CD1c-positive myeloid dendritic cell (primary cell): ENCODE measurements at regions not wholly inside any gene's neighbourhood (a gene's known extent, or its start where the extent isn't known, plus 50 kb on each side); places are given as distances from the start of the nearest gene placed in this dataset.

Source experiments
- DNase-seq: peaks from one replicate; pipeline ENCODE4 v3.0.0-alpha.2; 2016; ENCODE audit errors: extremely low spot score

DNA sequence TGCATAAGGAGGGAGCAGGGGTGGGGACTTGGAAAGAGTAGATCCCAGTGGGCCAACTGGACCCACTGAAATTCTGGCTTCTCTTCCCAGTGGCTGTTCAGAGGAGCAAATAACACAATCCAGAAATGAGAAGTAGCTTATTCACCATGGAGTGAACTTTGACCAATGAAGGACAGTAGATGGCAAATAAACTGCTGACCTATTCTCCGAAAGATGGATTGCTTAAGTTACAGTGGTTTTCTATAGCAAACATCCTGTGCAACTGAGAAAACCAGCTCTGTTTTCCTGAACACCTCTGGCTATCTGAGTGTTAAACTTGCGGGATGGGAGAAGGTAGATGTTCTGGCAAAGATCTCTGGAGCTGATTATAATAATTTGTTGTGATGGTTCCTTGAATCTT, 325.1 kb downstream of the SPATA31D1 start:
- DNase-seq, result no peak

DNA sequence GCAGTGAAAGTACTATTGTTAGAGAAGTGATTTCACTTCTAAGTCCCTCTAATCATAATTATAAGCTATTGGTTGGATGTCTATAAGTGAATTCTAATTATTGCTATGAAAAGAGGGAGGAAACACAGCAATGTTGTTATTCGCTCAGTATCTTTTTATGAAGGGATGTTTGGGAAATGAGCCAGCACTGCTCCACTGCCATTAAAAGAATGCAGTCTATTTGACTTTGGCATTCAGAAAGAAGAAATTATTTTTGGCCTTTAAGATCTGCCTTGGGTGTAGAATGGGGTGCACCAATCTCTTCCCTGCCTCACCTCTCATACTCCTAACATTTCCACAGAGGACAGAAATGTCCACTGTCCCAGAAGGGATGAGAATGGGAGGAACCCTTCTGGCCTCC, 332.0 kb downstream of the SPATA31D1 start:
- DNase-seq, result no peak

DNA sequence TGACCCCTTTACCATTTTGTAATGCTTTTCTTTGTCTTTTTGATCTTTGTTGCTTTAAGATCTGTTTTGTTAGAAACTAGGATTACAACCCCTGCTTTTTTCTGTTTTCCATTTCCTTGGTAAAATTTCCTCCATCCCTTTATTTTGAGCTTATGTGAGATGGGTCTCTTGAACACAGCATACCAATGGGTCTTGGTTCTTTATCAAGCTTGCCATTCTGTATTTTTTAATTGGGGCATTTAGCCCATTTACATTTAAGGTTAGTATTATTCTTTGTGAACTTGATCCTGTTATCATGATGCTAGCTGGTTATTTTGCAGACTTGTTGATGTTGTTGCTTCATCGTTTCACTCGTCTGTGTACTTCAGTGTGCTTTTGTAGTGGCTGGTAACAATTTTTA, 337.3 kb downstream of the SPATA31D1 start:
- no peak for DNase-seq

DNA sequence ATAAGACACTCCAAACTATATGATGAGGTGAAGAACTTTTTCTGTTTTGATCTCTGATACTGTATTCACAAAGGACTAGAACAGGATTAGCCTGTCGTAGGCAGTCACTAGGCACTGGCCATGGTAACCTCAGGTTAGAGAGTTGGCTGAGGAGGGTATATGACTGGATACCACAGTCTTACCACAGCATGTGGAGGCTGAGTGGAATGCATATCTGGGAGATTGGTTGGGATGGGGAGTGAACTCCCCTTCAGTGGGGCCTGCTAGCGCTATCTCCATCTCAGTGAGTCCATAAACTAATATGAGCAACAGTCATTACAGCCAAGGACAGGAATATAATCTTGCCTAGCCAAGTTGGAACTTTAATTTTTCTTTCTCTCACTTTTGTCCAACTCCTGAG, 339.1 kb downstream of the SPATA31D1 start:
- no peak for DNase-seq

DNA sequence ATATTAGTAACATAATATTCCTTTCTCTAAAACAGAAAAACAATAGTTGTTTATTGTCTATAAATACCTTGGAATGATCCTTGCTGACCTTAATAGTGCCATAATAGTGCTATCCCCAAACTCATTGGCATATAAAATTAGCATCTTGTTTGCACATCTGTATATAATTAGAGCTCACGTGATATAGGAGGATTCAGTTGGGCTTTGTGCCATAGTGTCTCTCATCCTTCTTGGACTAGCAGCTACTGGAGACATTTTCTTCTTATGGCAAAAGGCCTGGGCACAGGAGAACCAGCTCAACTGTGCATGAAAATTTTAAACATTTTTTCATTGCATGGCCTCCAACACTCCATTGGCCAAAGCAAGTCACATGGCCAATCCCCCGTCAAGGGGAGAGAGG, 342.5 kb downstream of the SPATA31D1 start:
- no peak for DNase-seq

DNA sequence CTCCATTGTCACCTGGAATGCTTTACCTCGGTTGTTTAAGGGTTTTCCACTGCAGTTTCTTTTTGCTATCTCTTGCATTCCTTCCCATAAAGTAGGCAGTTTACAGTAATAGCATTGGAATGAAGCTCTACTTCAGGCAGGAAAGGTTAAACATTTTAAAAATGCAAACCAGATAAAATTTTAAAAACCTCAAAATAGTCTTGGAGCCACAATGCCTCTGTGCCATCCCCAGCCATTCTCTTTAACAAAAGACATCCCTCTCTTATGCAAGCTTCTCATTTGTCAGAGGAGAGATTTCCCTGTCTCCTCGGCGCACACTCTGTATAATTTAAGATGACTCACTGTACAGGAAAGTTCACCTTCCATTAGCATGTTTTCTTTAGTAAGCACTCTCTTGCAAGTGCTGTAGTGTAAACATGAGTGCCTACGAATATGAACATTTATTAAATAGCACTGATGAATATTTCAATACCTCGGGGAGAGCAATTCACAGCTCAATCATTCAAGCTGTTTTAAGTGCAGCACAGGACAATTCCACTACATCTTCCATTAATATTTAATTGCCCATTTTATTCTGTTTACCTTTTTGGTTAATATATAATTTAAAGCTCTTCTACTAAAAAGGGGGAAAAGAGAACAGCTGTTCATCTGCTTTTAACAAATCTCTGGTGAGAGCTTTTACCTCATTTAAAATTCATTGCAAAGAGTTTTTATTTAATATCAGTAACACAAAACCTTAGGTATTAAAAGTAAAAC, 343.6 kb downstream of the SPATA31D1 start:
- DNase-seq, result no peak

DNA sequence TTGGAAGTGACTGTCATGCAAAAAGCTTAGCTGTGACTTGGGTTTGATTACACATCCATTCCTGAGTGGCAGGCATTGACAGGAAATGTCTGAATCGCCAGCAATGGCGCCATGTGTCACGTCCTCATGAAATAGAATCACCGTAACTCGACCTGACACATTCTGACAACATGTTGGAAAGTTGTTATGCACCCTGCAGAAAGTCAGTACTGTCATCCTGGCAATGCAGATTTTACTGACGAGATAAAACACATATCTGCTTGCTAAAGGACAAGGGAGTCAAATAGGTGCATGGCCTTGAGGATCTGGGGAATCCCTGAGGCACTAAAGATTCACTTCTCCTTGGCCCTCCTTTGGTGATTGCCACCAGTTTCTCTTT, 344.2 kb downstream of the SPATA31D1 start:
- no peak for DNase-seq

DNA sequence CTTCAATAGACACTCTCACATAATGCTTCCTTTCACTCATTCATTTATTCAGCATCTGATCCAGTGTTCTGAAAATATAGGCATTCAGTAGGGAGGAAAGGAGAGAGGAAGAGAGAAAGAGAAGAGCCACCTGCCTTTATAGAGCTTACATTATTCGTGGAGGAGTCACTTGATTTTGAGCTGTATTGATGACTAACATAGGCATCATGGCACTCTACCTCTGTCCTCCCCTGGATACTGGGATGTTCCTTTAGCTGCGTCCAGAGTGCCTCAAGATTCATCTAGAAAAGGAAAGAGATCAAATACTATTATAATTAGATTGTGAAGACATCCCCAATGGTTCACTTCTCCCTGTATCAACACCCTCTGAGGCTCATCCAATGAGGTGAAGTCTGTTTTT, 345.1 kb downstream of the SPATA31D1 start:
- DNase-seq, result no peak

DNA sequence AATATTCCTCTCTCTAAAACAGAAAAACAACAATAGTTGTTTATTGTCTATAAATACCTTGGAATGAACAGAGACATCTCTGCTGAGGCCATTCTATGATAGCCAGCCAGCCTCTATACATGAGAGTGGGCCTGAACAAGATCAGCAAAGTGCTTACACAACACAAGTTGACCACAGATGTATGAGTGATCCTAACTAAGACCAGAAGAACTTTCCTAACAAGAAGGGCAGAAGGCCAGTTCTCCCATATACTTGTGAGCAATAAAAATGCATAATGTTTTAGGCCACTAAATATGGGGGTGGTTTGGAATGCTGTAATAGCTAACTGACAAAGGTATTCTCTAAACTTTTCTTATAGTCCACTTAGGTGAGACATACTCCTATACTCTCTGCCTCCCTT, 345.7 kb downstream of the SPATA31D1 start:
- no peak for DNase-seq

DNA sequence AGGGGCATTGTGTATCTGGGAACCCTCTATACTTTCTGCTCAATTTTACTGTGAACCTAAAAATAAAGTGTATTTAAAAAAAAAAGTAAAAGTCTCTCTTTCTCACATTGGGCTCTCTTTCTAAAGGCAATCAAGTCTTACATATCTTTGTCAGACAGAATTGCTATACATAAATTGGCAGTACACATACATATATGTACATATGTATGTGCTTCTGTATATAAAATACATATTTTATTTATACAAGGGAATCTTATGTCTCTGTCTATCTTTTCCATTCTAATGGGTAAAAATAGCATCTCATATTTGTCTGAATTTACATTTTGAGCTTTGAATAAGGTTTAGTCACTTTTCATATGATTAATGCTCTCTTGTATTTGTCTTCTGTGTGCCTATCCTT, 348.8 kb downstream of the SPATA31D1 start:
- DNase-seq, result no peak

DNA sequence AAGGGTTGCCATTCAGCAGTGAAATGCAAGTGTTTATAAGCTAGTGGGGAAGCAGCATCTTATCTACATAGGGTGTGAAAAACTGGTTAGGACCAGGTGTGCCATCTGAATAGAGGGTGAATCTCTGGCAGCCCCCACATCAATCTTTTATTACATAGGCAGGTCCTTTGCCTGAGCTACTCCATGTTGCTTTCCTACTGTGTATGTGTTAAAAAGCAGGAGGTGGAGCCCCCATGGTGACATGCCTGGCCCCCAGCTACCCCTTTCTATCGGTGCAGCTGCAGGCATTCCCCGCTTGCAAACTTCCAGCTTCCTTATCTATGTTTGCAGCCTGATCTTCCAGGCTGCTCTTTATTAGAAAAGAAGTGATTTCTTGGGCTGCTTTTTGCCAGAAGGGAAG, 353.5 kb downstream of the SPATA31D1 start:
- no peak for DNase-seq

DNA sequence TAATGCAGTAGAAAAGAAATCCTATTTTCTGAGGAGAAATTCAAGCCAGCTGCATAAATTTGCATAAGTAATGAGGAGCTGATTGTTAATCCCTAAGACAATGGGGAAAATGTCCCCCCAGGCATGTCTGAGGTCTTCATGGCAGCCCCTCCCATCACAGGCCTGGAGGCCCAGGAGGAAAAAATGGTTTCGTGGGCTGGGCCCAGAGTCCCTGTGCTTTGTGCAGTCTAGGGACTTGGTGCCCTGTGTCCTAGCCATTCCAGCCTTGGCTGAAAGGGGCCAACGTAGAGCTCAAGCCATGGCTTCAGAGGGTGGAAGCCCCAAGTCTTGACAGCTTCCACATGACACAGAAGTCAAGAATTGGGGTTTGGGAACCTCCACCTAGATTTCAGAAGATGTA, 357.5 kb downstream of the SPATA31D1 start:
- DNase-seq, result no peak

DNA sequence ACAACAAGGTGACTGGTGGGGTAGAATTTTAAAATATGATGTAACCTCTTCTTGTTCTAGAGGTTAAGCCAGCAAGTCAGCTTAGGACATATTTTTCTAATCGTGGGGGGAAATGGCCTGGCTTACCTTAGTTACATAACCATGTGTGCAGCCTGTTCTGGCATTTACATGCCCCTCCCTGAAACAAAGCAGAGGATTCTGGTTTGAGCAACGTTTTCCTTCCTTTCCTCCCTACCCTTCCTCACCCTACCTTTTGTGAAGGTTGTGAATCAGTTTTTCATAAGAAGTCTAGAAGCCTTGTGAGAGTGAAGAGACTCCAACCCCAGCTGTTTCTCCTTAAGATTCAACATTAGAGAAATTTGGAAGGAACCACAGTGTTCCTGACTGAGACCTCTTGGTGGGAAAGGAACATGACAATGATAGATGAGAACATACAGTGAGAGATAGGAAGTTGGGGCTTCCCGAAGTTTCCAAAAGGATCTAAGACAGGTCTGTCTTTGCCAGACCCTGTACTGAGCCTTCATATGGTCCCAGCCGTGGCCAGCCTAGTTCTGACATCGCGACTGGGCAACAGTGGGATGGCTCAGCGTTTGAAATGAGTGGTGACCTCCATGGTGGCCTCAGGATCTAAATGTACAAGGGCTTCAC, 365.2 kb downstream of the SPATA31D1 start:
- no peak for DNase-seq

DNA sequence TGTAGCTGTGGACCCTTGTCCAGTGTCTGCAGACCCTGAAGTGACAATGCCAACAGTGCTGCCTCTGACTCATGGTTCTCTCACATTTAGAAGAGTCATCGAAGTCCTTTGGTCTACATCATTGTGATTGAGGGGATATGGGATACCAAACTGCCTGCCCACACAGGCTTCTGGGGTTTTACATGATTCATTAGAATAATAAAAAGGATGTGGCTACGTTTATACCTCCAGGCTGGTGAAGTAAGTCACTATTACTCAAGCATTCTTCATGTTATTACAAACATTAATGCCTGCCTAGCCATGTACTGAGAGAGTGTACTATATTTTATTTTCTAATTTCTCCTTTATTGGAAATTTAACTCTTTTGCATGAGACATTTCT, 365.7 kb downstream of the SPATA31D1 start:
- no peak for DNase-seq

DNA sequence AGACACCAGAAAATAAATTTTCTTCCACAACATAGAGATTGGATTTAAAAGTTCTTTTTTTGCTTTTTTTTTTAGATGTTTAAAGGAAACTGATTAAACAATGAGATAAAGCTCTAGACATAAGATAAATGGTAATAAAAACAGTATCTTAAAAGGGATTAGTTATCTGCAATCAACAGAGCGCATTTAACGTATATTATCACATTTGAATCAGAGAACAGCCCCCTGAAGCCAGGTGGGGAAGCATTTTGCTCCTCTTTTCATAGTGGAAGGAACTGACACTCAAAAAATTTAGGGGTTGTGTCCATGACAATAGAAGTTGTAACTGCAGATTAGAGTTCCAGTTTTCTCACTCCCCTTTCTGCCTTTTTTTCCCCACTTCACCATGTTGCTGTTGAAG, 367.6 kb downstream of the SPATA31D1 start:
- DNase-seq, result no peak

DNA sequence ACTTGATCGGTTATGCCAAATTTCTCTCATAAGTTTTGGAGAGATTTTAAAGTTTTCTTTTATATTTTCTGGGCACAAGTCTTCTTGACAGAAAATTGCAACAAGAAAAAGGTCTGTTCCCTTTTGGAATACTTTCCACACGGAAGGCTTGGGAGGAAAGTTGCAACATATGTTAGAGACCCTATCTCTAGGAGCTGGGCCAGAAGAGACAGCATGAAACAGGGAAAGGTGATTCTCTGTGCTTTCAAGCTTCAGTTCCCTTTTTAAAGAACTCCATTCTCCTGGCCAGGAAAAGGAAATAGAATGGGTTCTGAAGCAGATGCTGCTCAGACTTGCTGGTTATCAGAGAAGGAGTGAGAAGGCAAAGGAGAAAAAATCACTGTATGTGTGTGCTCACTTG, 368.3 kb downstream of the SPATA31D1 start:
- DNase-seq, result no peak

DNA sequence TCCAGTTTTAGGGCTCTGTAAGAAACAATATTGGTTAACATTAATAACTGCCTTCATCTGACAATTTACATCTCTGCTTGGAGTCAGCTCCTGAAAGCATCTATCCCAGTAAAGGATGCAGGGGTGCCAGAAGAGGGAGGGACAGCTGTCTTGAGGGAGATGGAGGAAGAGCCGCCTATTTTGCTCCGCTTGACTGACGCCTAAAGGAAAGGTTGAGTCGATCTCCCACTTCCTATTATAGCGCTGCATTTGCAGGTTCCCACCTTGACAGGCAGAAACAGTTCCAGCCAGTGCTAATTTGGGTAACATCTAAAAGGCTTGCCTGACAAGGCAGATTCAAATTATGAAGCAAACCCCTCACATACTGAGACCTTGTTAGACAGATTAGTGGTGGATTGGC, 374.6 kb downstream of the SPATA31D1 start:
- no peak for DNase-seq

DNA sequence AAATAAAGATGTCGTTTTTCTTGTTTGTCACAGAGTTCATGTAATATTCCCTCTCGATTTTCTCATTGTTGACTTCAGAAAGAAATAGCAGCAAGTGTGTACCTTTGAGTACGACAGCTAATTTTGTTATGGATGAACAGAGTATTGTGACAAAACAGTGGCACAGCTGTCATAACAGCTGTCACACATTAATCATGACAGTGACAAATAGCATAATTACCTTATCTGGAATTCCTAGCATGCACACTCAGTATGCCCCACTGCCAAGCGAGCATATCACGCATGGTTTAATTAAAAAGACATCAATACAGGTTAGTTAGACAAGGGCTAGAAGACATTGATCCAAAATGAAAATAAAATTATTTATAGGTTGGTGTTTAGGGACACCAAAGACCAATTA, 375.1 kb downstream of the SPATA31D1 start:
- DNase-seq, result no peak

DNA sequence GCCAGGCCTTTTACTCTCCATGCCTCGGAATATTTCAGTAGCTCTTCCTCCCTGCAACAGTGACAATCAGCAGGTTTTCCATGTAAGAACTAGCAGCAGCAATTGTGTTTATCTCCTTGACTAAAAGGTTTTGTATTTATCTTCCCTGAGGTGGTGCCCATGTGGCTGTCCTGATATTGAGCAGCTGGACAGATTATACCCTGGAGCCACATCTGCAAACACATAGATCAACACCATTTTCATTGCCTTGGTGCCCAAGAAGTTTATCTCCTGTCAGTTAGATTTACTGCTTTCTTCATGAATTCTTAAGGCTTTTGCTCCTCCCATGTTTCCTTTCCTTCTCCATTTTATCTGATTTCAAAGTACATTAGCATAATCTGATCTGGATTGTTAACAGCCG, 378.4 kb downstream of the SPATA31D1 start:
- DNase-seq, result no peak

DNA sequence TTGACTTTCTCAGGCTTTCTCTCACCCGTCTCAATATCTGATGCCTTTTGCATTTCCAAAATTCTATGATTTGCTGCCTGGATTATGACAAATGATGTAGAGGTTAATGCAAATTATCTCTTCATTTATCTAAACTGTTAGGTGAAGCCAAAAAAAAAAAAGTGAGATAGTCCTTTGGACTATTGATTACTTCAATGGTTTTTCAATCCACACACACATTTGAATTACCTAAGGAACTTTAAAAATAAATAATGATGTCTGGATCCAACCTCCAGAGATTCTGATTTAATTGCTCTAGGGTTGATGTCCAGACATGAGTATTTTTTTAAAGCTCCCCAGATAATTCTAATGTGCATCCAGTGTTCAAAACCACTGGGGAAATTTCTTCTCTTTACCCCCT, 379.4 kb downstream of the SPATA31D1 start:
- DNase-seq, result no peak

DNA sequence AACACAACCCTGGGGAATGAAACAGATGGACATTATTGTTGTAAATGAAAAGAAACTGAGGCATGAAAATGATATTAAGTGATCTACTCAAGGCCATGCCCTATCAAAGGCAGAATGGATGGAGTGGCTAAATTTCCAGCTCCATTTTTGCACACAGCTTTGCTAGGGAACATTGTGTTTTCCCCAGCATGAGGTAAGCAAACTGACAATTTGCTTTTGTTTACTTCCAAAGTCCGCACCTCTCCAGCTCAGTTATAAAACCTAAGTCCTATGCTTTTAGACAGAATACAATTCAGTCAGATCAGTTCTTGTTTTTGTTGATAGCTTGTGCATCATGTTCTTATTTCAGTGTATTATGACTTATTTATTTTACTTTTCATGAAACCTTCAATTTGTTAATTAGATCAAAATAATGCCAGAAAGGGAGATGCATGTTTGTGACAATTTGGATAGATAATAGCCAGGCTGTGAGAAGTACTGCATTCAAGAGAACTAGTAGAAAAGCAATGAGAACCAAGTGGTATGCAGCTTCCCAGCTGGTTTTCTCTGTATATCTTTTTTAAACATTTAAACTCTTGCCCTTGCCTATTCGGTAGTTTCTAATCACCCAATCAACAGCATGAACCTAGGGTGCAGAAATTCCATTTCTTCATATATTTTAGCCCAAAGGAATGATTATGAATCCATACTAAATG, 380.8 kb downstream of the SPATA31D1 start:
- DNase-seq, result no peak

DNA sequence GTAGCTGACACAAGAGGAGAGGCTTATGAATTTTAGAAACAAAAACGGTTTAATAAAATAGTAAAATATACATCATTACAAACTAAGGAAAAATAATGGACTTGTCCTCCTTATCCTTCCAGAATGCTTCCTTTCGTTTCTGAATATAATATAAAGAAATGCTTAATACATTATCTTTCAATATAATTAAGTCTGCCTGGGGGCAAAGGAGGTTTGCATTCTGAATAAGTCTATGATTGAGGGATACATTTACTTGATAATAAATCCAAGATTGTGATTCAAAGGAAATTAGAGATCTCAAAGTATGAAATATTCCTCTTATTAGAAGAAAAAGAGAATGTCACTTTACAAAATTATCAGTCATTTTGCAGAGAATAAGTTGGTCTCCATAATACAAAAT, 386.5 kb downstream of the SPATA31D1 start:
- no peak for DNase-seq

DNA sequence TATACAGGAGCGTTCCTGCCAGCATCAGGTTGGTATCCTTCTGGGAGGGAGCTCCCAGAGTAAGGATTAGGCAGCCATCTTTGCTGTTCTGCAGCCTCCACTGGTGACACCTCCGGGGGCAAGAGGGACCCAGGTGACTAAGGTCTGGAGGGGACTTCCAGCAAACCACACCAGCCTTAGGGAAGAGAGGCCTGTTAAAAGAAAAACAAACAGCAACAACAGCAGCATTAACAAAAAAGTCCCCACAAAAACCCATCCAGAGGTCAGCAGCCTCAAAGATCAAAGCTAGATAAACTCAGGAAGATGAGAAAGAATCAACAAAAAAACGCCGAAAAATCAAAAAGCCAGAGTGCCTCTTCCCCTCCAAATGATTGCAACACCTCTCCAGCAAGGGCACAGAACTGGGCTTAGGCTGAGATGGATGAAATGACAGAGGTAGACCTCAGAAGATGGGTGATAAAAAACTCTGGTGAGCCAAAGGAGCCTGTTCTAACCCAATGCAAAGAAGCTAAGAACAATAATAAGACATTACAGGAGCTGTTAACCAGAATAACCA, 388.2 kb downstream of the SPATA31D1 start:
- no peak for DNase-seq
